ENCODE measurements at regions not wholly inside any gene's neighbourhood (a gene's known extent, or its start where the extent isn't known, plus 50 kb on each side); places are given as distances from the start of the nearest gene placed in this dataset.

DNA sequence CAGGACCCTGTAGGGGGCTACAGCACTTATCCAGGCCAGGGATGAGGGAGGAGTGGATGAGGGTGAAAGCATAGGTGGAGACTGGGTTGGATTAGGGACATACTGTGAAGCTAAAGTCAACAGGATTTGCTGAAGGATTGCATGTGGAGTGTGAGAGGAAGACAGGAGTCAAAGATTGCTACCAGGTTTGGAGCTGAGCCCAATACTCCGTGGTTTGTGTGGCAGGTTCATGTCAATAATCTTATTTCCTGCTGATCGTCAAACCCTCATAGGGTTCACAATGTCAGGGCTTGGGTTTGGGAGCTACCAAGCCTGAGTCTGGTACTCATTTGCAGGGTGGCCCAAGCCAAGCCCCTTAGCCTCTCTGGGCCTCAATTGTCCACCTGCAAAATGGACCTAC is 77.1 kb upstream of the PLXNC1 start:
- TF ChIP-seq POLR2A (IDR thresholded peaks at IDR 0.05), result no peak
- TF ChIP-seq, protein P1, sequence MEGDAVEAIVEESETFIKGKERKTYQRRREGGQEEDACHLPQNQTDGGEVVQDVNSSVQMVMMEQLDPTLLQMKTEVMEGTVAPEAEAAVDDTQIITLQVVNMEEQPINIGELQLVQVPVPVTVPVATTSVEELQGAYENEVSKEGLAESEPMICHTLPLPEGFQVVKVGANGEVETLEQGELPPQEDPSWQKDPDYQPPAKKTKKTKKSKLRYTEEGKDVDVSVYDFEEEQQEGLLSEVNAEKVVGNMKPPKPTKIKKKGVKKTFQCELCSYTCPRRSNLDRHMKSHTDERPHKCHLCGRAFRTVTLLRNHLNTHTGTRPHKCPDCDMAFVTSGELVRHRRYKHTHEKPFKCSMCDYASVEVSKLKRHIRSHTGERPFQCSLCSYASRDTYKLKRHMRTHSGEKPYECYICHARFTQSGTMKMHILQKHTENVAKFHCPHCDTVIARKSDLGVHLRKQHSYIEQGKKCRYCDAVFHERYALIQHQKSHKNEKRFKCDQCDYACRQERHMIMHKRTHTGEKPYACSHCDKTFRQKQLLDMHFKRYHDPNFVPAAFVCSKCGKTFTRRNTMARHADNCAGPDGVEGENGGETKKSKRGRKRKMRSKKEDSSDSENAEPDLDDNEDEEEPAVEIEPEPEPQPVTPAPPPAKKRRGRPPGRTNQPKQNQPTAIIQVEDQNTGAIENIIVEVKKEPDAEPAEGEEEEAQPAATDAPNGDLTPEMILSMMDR (IDR thresholded peaks at IDR 0.05), result no peak

Measured in esophagus squamous epithelium (tissue), 4 donors.